ENCODE measurements at regions not wholly inside any gene's neighbourhood (a gene's known extent, or its start where the extent isn't known, plus 50 kb on each side); places are given as distances from the start of the nearest gene placed in this dataset.
A peak's percentile ranks its signal among the peaks of the same experiment; 100 is the strongest.
"Not testable (repeated sequence)": the region's sequence is repeated elsewhere in the genome, so short reads cannot be mapped to it uniquely, and the experiment has no call there.

- in situ Hi-C loops (cut with MboI; ENCODE audit: low pct_unique_long_range_greater_than_20kb in 2 of 9, low sequenced_read_pairs in 9 of 9, unreplicated experiment in 9 of 9), result no loop called here
- ATAC-seq (replicated peaks in 6 of 8), result peak in 5 of 8 experiments; percentile 31 to 77 (median 70)
- 0 to 100% (median 75%) methylated on average over 1 to 6 of the region's 8 CpGs for WGBS, 10 experiments
- Histone ChIP-seq H3K4me3 (no peak overlapping the region), H3K4me1 (replicated peaks in 1 of 2) (peaks cover 0 to 5% of the 10 kb centered on the region in 2 donors), H3K27ac (no peak overlapping the region)
Measured at GRCh38 chr2:234251326-234252271, 201.1 kb downstream of the SPP2 start.

- Histone ChIP-seq H3K4me1 (replicated peaks in 1 of 2) (peaks cover 0 to 5% of the 10 kb centered on the region in 2 donors), H3K4me3 (no peak overlapping the region), H3K27ac (no peak overlapping the region)
- in situ Hi-C loops (cut with MboI; ENCODE audit: low pct_unique_long_range_greater_than_20kb in 2 of 9, low sequenced_read_pairs in 9 of 9, unreplicated experiment in 9 of 9), result no loop called here
- no peak for ATAC-seq (replicated peaks in 6 of 8)
- 15 to 85% (median 59%) methylated on average over 2 of the region's 2 CpGs; no CpG with 5 or more reads in 6 of the 10 experiments for WGBS, 10 experiments
Measured at GRCh38 chr2:234250926-234251325, 200.4 kb downstream of the SPP2 start.

- ATAC-seq (replicated peaks in 6 of 8), result peak in 2 of 8 experiments; percentile 50 to 72
- Histone ChIP-seq H3K27ac (no peak overlapping the region), H3K4me3 (no peak overlapping the region), H3K4me1 (replicated peaks in 1 of 2) (peaks cover 4 to 7% of the 10 kb centered on the region in 2 donors)
- in situ Hi-C loops (cut with MboI; ENCODE audit: low pct_unique_long_range_greater_than_20kb in 2 of 9, low sequenced_read_pairs in 9 of 9, unreplicated experiment in 9 of 9), result no loop called here
- 0 to 80% (median 21%) methylated on average over 1 to 5 of the region's 5 CpGs; no CpG with 5 or more reads in 1 of the 10 experiments for WGBS, 10 experiments
Measured at GRCh38 chr2:234249873-234250272, 199.4 kb downstream of the SPP2 start.

GRCh38 chr2:234249034-234249735, 198.7 kb downstream of the SPP2 start:
- Histone ChIP-seq H3K4me1 (replicated peaks in 1 of 2) (peaks cover 4 to 7% of the 10 kb centered on the region in 2 donors), H3K27ac (no peak overlapping the region), H3K4me3 (no peak overlapping the region)
- 58 to 100% (median 84%) methylated on average over 1 to 5 of the region's 5 CpGs; no CpG with 5 or more reads in 2 of the 10 experiments for WGBS, 10 experiments
- no peak for ATAC-seq (replicated peaks in 6 of 8)
- in situ Hi-C loops (cut with MboI; ENCODE audit: low pct_unique_long_range_greater_than_20kb in 2 of 9, low sequenced_read_pairs in 9 of 9, unreplicated experiment in 9 of 9), result no loop called here

- in situ Hi-C loops (cut with MboI; ENCODE audit: low pct_unique_long_range_greater_than_20kb in 2 of 9, low sequenced_read_pairs in 9 of 9, unreplicated experiment in 9 of 9); H3K4me3 ChIP-seq; ATAC-seq (replicated peaks in 6 of 8); H3K27ac ChIP-seq; H3K4me1 ChIP-seq (replicated peaks in 1 of 2): not testable (repeated sequence)
- 80 to 100% (median 93%) methylated on average over 1 to 10 of the region's 10 CpGs; no CpG with 5 or more reads in 3 of the 10 experiments for WGBS, 10 experiments
Measured at GRCh38 chr2:234248213-234248710, 197.8 kb downstream of the SPP2 start.

- no peak for ATAC-seq (replicated peaks in 6 of 8)
- H3K4me3 ChIP-seq, result no peak overlapping the region
- no peak overlapping the region for H3K27ac ChIP-seq
- in situ Hi-C loops (cut with MboI; ENCODE audit: low pct_unique_long_range_greater_than_20kb in 2 of 9, low sequenced_read_pairs in 9 of 9, unreplicated experiment in 9 of 9), result no loop called here
- peaks cover 4 to 7% of the 10 kb centered on the region in 2 donors for H3K4me1 ChIP-seq (replicated peaks in 1 of 2)
- WGBS, 10 experiments, result 83 to 100% (median 96%) methylated on average over 1 to 5 of the region's 42 CpGs; no CpG with 5 or more reads in 7 of the 10 experiments
Measured at GRCh38 chr2:234247453-234248180, 197.1 kb downstream of the SPP2 start.

GRCh38 chr2:234245945-234246344, 195.4 kb downstream of the SPP2 start:
- WGBS, 10 experiments, result 0 to 83% (median 58%) methylated on average over 1 to 5 of the region's 5 CpGs
- no peak overlapping the region for H3K27ac ChIP-seq
- in situ Hi-C loops (cut with MboI; ENCODE audit: low pct_unique_long_range_greater_than_20kb in 2 of 9, low sequenced_read_pairs in 9 of 9, unreplicated experiment in 9 of 9), result no loop called here
- H3K4me3 ChIP-seq, result no peak overlapping the region
- ATAC-seq (replicated peaks in 6 of 8), result peak in 6 of 8 experiments; percentile 15 to 50 (median 25)
- peaks cover 7 to 10% of the 10 kb centered on the region in 2 donors for H3K4me1 ChIP-seq (replicated peaks in 1 of 2)

GRCh38 chr2:234243871-234244565, 193.5 kb downstream of the SPP2 start:
- peaks cover 5 to 10% of the 10 kb centered on the region in 2 donors for H3K4me1 ChIP-seq (replicated peaks in 1 of 2)
- 23 to 96% (median 69%) methylated on average over 1 to 2 of the region's 2 CpGs for WGBS, 10 experiments
- peak in 2 of 8 experiments; percentile 28 to 57 for ATAC-seq (replicated peaks in 6 of 8)

GRCh38 chr2:234242459-234242836, 191.9 kb downstream of the SPP2 start:
- H3K4me3 ChIP-seq, result no peak overlapping the region
- ATAC-seq (replicated peaks in 6 of 8), result no peak
- H3K27ac ChIP-seq, result no peak overlapping the region
- in situ Hi-C loops (cut with MboI; ENCODE audit: low pct_unique_long_range_greater_than_20kb in 2 of 9, low sequenced_read_pairs in 9 of 9, unreplicated experiment in 9 of 9), result no loop called here
- WGBS, 10 experiments, result 40 to 100% (median 77%) methylated on average over 1 to 3 of the region's 3 CpGs
- H3K4me1 ChIP-seq (replicated peaks in 1 of 2), result peaks cover 5 to 10% of the 10 kb centered on the region in 2 donors

More at GRCh38 chr2:234243871-234244565, 193.5 kb downstream of the SPP2 start:
- no peak overlapping the region for H3K4me3 ChIP-seq
- no peak overlapping the region for H3K27ac ChIP-seq
- in situ Hi-C loops (cut with MboI; ENCODE audit: low pct_unique_long_range_greater_than_20kb in 2 of 9, low sequenced_read_pairs in 9 of 9, unreplicated experiment in 9 of 9), result no loop called here

GRCh38 chr2:234241656-234242458, 191.4 kb downstream of the SPP2 start:
- Histone ChIP-seq H3K4me3 (no peak overlapping the region), H3K4me1 (replicated peaks in 1 of 2) (peaks cover 5 to 10% of the 10 kb centered on the region in 2 donors), H3K27ac (no peak overlapping the region)
- in situ Hi-C loops (cut with MboI; ENCODE audit: low pct_unique_long_range_greater_than_20kb in 2 of 9, low sequenced_read_pairs in 9 of 9, unreplicated experiment in 9 of 9), result no loop called here
- ATAC-seq (replicated peaks in 6 of 8), result peak in 6 of 8 experiments; percentile 15 to 41 (median 34)
- 24 to 94% (median 68%) methylated on average over 2 to 13 of the region's 13 CpGs for WGBS, 10 experiments

GRCh38 chr2:234240917-234241316, 190.4 kb downstream of the SPP2 start:
- H3K4me3 ChIP-seq, result no peak overlapping the region
- WGBS, 10 experiments, result 0 to 100% (median 100%) methylated on average over 1 of the region's 2 CpGs; no CpG with 5 or more reads in 6 of the 10 experiments
- no peak overlapping the region for H3K27ac ChIP-seq
- H3K4me1 ChIP-seq (replicated peaks in 1 of 2), result peaks cover 4 to 10% of the 10 kb centered on the region in 2 donors
- in situ Hi-C loops (cut with MboI; ENCODE audit: low pct_unique_long_range_greater_than_20kb in 2 of 9, low sequenced_read_pairs in 9 of 9, unreplicated experiment in 9 of 9), result no loop called here
- ATAC-seq (replicated peaks in 6 of 8), result peak in 7 of 8 experiments; percentile 59 to 98 (median 75)
